Ishikawa (cell line): ENCODE measurements at regions not wholly inside any gene's neighbourhood (a gene's known extent, or its start where the extent isn't known, plus 50 kb on each side); places are given as distances from the start of the nearest gene placed in this dataset.

Source experiments
- CEBPB ChIP-seq: IDR thresholded peaks from 2 replicates; pipeline ENCODE4 v1.6.1; 2012
- EP300 ChIP-seq: IDR thresholded peaks from 2 replicates; pipeline ENCODE4 v1.6.1; 2012; ENCODE audit warnings: borderline replicate concordance
- MAX ChIP-seq: IDR thresholded peaks from 2 replicates; pipeline ENCODE4 v1.6.1; 2012
- REST ChIP-seq: IDR thresholded peaks from 2 replicates; pipeline ENCODE4 v1.6.1; 2012; ENCODE audit warnings: low read depth, mild to moderate bottlenecking
- TAF1 ChIP-seq: IDR thresholded peaks from 2 replicates; pipeline ENCODE4 v1.6.1; 2012; ENCODE audit warnings: low read depth, mild to moderate bottlenecking
- TEAD4 ChIP-seq: IDR thresholded peaks from 2 replicates; pipeline ENCODE4 v1.6.1; 2012
- YY1 ChIP-seq: IDR thresholded peaks from 2 replicates; pipeline ENCODE4 v1.6.1; 2012; ENCODE audit warnings: low read depth
- ZBTB7A ChIP-seq: IDR thresholded peaks from 2 replicates; pipeline ENCODE4 v1.6.1; 2012; ENCODE audit warnings: low read depth

GRCh38 chr10:25666276-25666675 lies 267.8 kb upstream of the MYO3A start:
- TF ChIP-seq TAF1 (no peak), ZBTB7A (no peak), MAX (no peak), YY1 (no peak), EP300 (no peak), CEBPB (no peak), REST (no peak), TEAD4 (no peak)
